Panc1 (cell line): ENCODE measurements at regions not wholly inside any gene's neighbourhood (a gene's known extent, or its start where the extent isn't known, plus 50 kb on each side); places are given as distances from the start of the nearest gene placed in this dataset.

Experiments
- ATAC-seq: fragments of 200-7000 bp; cut with Tn5 transposase; 2 replicates; pipeline ENCODE4 v1.9.1; 2020; ENCODE audit warnings: mild to moderate bottlenecking, moderate library complexity
- BruUV-seq: library from RNA; stranded (reverse); fragments of 400-500 nt; replicated peaks from 2 replicates; lab custom pipeline; 2021; lab: Mats Ljungman, UMichigan
- CTCF ChIA-PET: fragments of 300-600 bp; sonication (Branson Sonifier 250); formaldehyde crosslinking; loops from one replicate; lab custom pipeline; 2022; ENCODE audit warnings: antibody characterized with exemption; lab: Charles Lee
- POLR2A ChIA-PET: fragments of 300-600 bp; sonication (Branson Sonifier 250); formaldehyde crosslinking; loops from one replicate; lab custom pipeline; 2022; ENCODE audit warnings: antibody characterized with exemption; lab: Charles Lee
- DNase-seq: peaks from one replicate; pipeline ENCODE4 v3.0.0-alpha.2; 2010; ENCODE audit warnings: low read depth, low spot score
- H3K27ac ChIP-seq: 2 replicates; pipeline ENCODE4 v1.5.1; 2011; ENCODE audit warnings: mild to moderate bottlenecking, low read length, inconsistent platforms
- H3K27me3 ChIP-seq: fragments of 200-500 bp; sonication (Bioruptor generic); 2 replicates; pipeline ENCODE4 v1.6.0; 2014; ENCODE audit warnings: low read length, inconsistent platforms; ENCODE audit not compliant: control insufficient read depth, insufficient read depth
- H3K36me3 ChIP-seq: fragments of 200-500 bp; sonication (Bioruptor generic); 2 replicates; pipeline ENCODE4 v1.5.1; 2014; ENCODE audit warnings: inconsistent platforms, mild to moderate bottlenecking, low read length, moderate library complexity; ENCODE audit not compliant: control insufficient read depth, insufficient read depth
- H3K4me1 ChIP-seq: 2 replicates; pipeline ENCODE4 v1.5.1; 2011; ENCODE audit warnings: inconsistent platforms, mild to moderate bottlenecking, low read length, moderate library complexity; ENCODE audit not compliant: control insufficient read depth, insufficient read depth
- H3K4me3 ChIP-seq, 2 experiments: 2 replicates each; pipeline ENCODE4 v1.5.1; 2011 to 2012; ENCODE audit warnings: low read depth in 2 of 2, low read length in 2 of 2, mild to moderate bottlenecking in 2 of 2, inconsistent platforms in 1 of 2, moderate library complexity in 1 of 2
- H3K9me3 ChIP-seq: fragments of 200-500 bp; sonication (Bioruptor generic); 2 replicates; pipeline ENCODE4 v1.5.1; 2014; ENCODE audit warnings: low read depth, mild to moderate bottlenecking, inconsistent platforms, low read length, moderate library complexity; ENCODE audit not compliant: control insufficient read depth, insufficient read depth
- CTCF ChIP-seq: fragments of 450-650 bp; IDR thresholded peaks from 2 replicates; pipeline ENCODE4 v1.5.1; 2017; ENCODE audit warnings: mild to moderate bottlenecking
- POLR2AphosphoS5 ChIP-seq: IDR thresholded peaks from 2 replicates; pipeline ENCODE4 v1.6.1; 2012; ENCODE audit warnings: mild to moderate bottlenecking, low read depth, low read length, moderate library complexity
- REST ChIP-seq, 2 experiments: IDR thresholded peaks; 2 replicates each; pipeline ENCODE4 v1.6.1; 2011 to 2012; ENCODE audit warnings: low read depth in 2 of 2, control low read depth in 1 of 2, low read length in 1 of 2, mild to moderate bottlenecking in 1 of 2, moderate library complexity in 1 of 2; ENCODE audit not compliant: insufficient read depth in 1 of 2
- SIN3A ChIP-seq: IDR thresholded peaks from 2 replicates; pipeline ENCODE4 v1.6.1; 2012; ENCODE audit warnings: low read depth, mild to moderate bottlenecking, low read length, moderate library complexity, borderline replicate concordance; ENCODE audit not compliant: insufficient read depth
- TCF7L2 ChIP-seq: IDR thresholded peaks from 2 replicates; pipeline ENCODE4 v1.6.1; 2011; ENCODE audit warnings: mild to moderate bottlenecking, low read depth, low read length, inconsistent platforms
- in situ Hi-C: cut with HindIII; loops from 2 replicates; pipeline ENCODE4 v1.10.0; 2016; ENCODE audit warnings: low sequenced_read_pairs, low pct_unique_long_range_greater_than_20kb
- intact Hi-C: fragments of 100-400 bp; cut with micrococcal nuclease; formaldehyde crosslinking; loops from one replicate; pipeline ENCODE4 v1.10.0; 2022; ENCODE audit not compliant: unreplicated experiment

- POLR2A ChIA-PET, result no interaction called here
- intact Hi-C loops, result no loop called here
- no TSS peak for BruUV-seq
These were observed 247.2 kb downstream of the BMP4 start for GRCh38 chr14:53709381-53709780.

GRCh38 chr14:53703457-53703856 lies 253.2 kb downstream of the BMP4 start:
- ChIA-PET POLR2A (no interaction called here), CTCF (no interaction called here)
- intact Hi-C loops, result no loop called here
- no peaks in the 10 kb centered on the region for H3K9me3 ChIP-seq
- no peak overlapping the region for H3K4me3 ChIP-seq
- BruUV-seq, result no TSS peak
- H3K4me1 ChIP-seq, result no peaks in the 10 kb centered on the region
- ATAC-seq (no peak), DNase-seq (no peak)
- no peak overlapping the region for H3K27ac ChIP-seq
- in situ Hi-C loops, result no loop called here
- no peaks in the 10 kb centered on the region for H3K36me3 ChIP-seq
- TF ChIP-seq REST (IDR thresholded peaks at IDR 0.05; ENCODE audit: insufficient read depth in 1 of 2, low read depth in 2 of 2, low read length in 1 of 2), result no peak
- no peak for TF ChIP-seq SIN3A
- TF ChIP-seq POLR2AphosphoS5, result no peak
- no peak for TF ChIP-seq TCF7L2
- TF ChIP-seq CTCF, result no peak
- H3K27me3 ChIP-seq, result no peaks in the 10 kb centered on the region

More at GRCh38 chr14:53709381-53709780, 247.2 kb downstream of the BMP4 start:
- H3K27ac ChIP-seq, result no peak overlapping the region
- DNase-seq (no peak), ATAC-seq (no peak)
- no peaks in the 10 kb centered on the region for H3K9me3 ChIP-seq
- no peaks in the 10 kb centered on the region for H3K27me3 ChIP-seq
- no peak overlapping the region for H3K4me3 ChIP-seq
- TF ChIP-seq CTCF, result no peak
- TF ChIP-seq POLR2AphosphoS5, result no peak
- no peak for TF ChIP-seq TCF7L2
- in situ Hi-C loops, result no loop called here
- CTCF ChIA-PET, result no interaction called here
- no peaks in the 10 kb centered on the region for H3K36me3 ChIP-seq
- no peaks in the 10 kb centered on the region for H3K4me1 ChIP-seq
